ENCODE measurements at regions not wholly inside any gene's neighbourhood (a gene's known extent, or its start where the extent isn't known, plus 50 kb on each side); places are given as distances from the start of the nearest gene placed in this dataset.
"Not testable (repeated sequence)": the region's sequence is repeated elsewhere in the genome, so short reads cannot be mapped to it uniquely, and the experiment has no call there.

GRCh38 chr1:212495766-212496494 lies 63.2 kb downstream of the NENF start:
- DNase-seq, result peak; percentile 96

GRCh38 chr1:212496682-212497081 lies 64.0 kb downstream of the NENF start:
- DNase-seq, result peak; percentile 76

GRCh38 chr1:212497553-212497952 lies 64.8 kb downstream of the NENF start:
- DNase-seq, result no peak

- peak; percentile 90 for DNase-seq
These were observed 65.7 kb downstream of the NENF start for GRCh38 chr1:212498283-212499040.

- DNase-seq, result no peak
These were observed 67.6 kb downstream of the NENF start for GRCh38 chr1:212500351-212500750.

- peak; percentile 75 for DNase-seq
These were observed 68.3 kb downstream of the NENF start for GRCh38 chr1:212500983-212501382.

GRCh38 chr1:212503714-212504113 lies 71.0 kb downstream of the NENF start:
- no peak for DNase-seq

- no peak for DNase-seq
These were observed 71.6 kb downstream of the NENF start for GRCh38 chr1:212504171-212504803.

- DNase-seq, result no peak
These were observed 73.9 kb downstream of the NENF start for GRCh38 chr1:212506666-212507065.

- DNase-seq, result no peak
These were observed 74.6 kb downstream of the NENF start for GRCh38 chr1:212507369-212507768.

GRCh38 chr1:212512816-212513559 lies 80.3 kb downstream of the NENF start:
- no peak for DNase-seq

- DNase-seq, result no peak
These were observed 80.9 kb downstream of the NENF start for GRCh38 chr1:212513586-212513985.

- DNase-seq, result no peak
These were observed 81.4 kb downstream of the NENF start for GRCh38 chr1:212514056-212514614.

GRCh38 chr1:212514782-212515181 lies 82.1 kb downstream of the NENF start:
- DNase-seq, result no peak

- DNase-seq, result no peak
These were observed 82.6 kb downstream of the NENF start for GRCh38 chr1:212515329-212515760.

GRCh38 chr1:212516012-212516411 lies 83.3 kb downstream of the NENF start:
- not testable (repeated sequence) for DNase-seq

- DNase-seq, result peak; percentile 70
These were observed 85.7 kb downstream of the NENF start for GRCh38 chr1:212518188-212519054.

GRCh38 chr1:212519131-212519530 lies 86.4 kb downstream of the NENF start:
- no peak for DNase-seq

GRCh38 chr1:212520299-212520698 lies 87.6 kb downstream of the NENF start:
- no peak for DNase-seq

- DNase-seq, result no peak
These were observed 87.8 kb upstream of the ATF3 start for GRCh38 chr1:212520746-212521145.

- peak; percentile 46 for DNase-seq
These were observed 83.0 kb upstream of the ATF3 start for GRCh38 chr1:212525479-212526110.

Measured in inflammatory macrophage treated with lipopolysaccharide for 4 hours (primary cell).